OCI-LY7 (cell line): ENCODE measurements at regions not wholly inside any gene's neighbourhood (a gene's known extent, or its start where the extent isn't known, plus 50 kb on each side); places are given as distances from the start of the nearest gene placed in this dataset.

Source experiments
- BruUV-seq: library from RNA; stranded (reverse); fragments of 400-500 nt; replicated peaks from 2 replicates; lab custom pipeline; 2021; lab: Mats Ljungman, UMichigan
- CTCF ChIA-PET: fragments of 300-600 bp; sonication (Branson Sonifier 250); formaldehyde crosslinking; loops from one replicate; lab custom pipeline; 2022; ENCODE audit warnings: antibody characterized with exemption; ENCODE audit not compliant: unreplicated experiment; lab: Charles Lee
- POLR2A ChIA-PET: fragments of 300-600 bp; sonication (Branson Sonifier 250); formaldehyde crosslinking; loops from one replicate; lab custom pipeline; 2022; ENCODE audit warnings: antibody characterized with exemption; lab: Charles Lee
- DNase-seq: peaks from one replicate; pipeline ENCODE4 v3.0.0-alpha.2; 2015; ENCODE audit warnings: low spot score
- H2AFZ ChIP-seq: fragments of 200-600 bp; sonication (generic), shearing (Covaris generic); 2 replicates; pipeline ENCODE4 v1.6.1; 2014; ENCODE audit warnings: mild to moderate bottlenecking, antibody characterized with exemption, low read length, moderate library complexity
- H3K27ac ChIP-seq: fragments of 200-600 bp; sonication (generic); 2 replicates; pipeline ENCODE4 v1.5.1; 2014; ENCODE audit warnings: mixed run types, low read depth, mild to moderate bottlenecking, moderate library complexity, low read length, inconsistent platforms; ENCODE audit not compliant: poor library complexity, severe bottlenecking
- H3K36me3 ChIP-seq: fragments of 200-600 bp; sonication (generic); 2 replicates; pipeline ENCODE4 v1.6.1; 2014; ENCODE audit warnings: mild to moderate bottlenecking, antibody characterized with exemption, low read length, moderate library complexity, mixed read lengths; ENCODE audit not compliant: insufficient read depth
- H3K4me1 ChIP-seq: fragments of 200-600 bp; sonication (generic); 2 replicates; pipeline ENCODE4 v1.5.1; 2014; ENCODE audit warnings: mild to moderate bottlenecking, low read length; ENCODE audit not compliant: insufficient read depth, poor library complexity, severe bottlenecking
- H3K4me2 ChIP-seq: fragments of 200-600 bp; sonication (generic); 2 replicates; pipeline ENCODE4 v1.6.1; 2014; ENCODE audit warnings: mild to moderate bottlenecking, low read length
- H3K4me3 ChIP-seq: fragments of 200-600 bp; sonication (generic); 2 replicates; pipeline ENCODE4 v1.5.1; 2014; ENCODE audit warnings: mild to moderate bottlenecking, low read depth, low read length; ENCODE audit not compliant: poor library complexity, severe bottlenecking
- H3K79me2 ChIP-seq: fragments of 200-600 bp; sonication (generic); 2 replicates; pipeline ENCODE4 v1.6.1; 2016; ENCODE audit warnings: low read depth, mild to moderate bottlenecking, low read length, moderate library complexity, mixed read lengths; ENCODE audit not compliant: insufficient read depth
- H3K9me2 ChIP-seq: fragments of 200-600 bp; sonication (generic); 2 replicates; pipeline ENCODE4 v1.6.1; 2016; ENCODE audit warnings: mild to moderate bottlenecking, low read length, mixed read lengths; ENCODE audit not compliant: insufficient read depth
- H3K9me3 ChIP-seq: fragments of 200-600 bp; sonication (generic); 2 replicates; pipeline ENCODE4 v1.6.1; 2014; ENCODE audit warnings: mild to moderate bottlenecking, mixed run types, low read length, mixed read lengths
- H4K20me1 ChIP-seq: fragments of 200-600 bp; sonication (generic); 2 replicates; pipeline ENCODE4 v1.6.1; 2014; ENCODE audit warnings: mild to moderate bottlenecking, antibody characterized with exemption, low read length, moderate library complexity, mixed read lengths; ENCODE audit not compliant: insufficient read depth
- EZH2phosphoT487 ChIP-seq: fragments of 200-600 bp; sonication (generic); IDR thresholded peaks from 2 replicates; pipeline ENCODE4 v1.6.1; 2018; ENCODE audit warnings: low read depth, borderline replicate concordance, mild to moderate bottlenecking, mixed run types, antibody characterized with exemption, low read length, moderate library complexity, mixed read lengths
- intact Hi-C: fragments of 100-400 bp; cut with micrococcal nuclease; formaldehyde crosslinking; loops from one replicate; pipeline ENCODE4 v1.10.0; 2022; ENCODE audit not compliant: unreplicated experiment
- TF ChIP-seq, protein P1 (sequence below): fragments of 200-600 bp; sonication (generic); conservative IDR thresholded peaks from 2 replicates; pipeline ENCODE4 v1.5.1; 2014; ENCODE audit warnings: mild to moderate bottlenecking, antibody characterized with exemption, low read length, moderate library complexity, mixed read lengths

GRCh38 chr12:83827193-83827592 lies 1085.4 kb downstream of the SLC6A15 start:
- DNase-seq, result no peak
- Histone ChIP-seq H3K4me2 (no peak overlapping the region), H3K27ac (no peak overlapping the region), H3K9me3 (no peaks in the 10 kb centered on the region), H4K20me1 (no peaks in the 10 kb centered on the region), H3K36me3 (no peaks in the 10 kb centered on the region), H3K4me1 (no peaks in the 10 kb centered on the region), H3K4me3 (no peak overlapping the region), H3K79me2 (no peaks in the 10 kb centered on the region), H2AFZ (no peak overlapping the region), H3K9me2 (no peaks in the 10 kb centered on the region)
- no TSS peak for BruUV-seq
- intact Hi-C loops, result loop anchor here (10.0 kb wide), 1 partner anchor 822 kb away; no protein-coding TSS in a partner anchor
- POLR2A ChIA-PET, result no interaction called here
- CTCF ChIA-PET, result no interaction called here
- TF ChIP-seq, protein P1, sequence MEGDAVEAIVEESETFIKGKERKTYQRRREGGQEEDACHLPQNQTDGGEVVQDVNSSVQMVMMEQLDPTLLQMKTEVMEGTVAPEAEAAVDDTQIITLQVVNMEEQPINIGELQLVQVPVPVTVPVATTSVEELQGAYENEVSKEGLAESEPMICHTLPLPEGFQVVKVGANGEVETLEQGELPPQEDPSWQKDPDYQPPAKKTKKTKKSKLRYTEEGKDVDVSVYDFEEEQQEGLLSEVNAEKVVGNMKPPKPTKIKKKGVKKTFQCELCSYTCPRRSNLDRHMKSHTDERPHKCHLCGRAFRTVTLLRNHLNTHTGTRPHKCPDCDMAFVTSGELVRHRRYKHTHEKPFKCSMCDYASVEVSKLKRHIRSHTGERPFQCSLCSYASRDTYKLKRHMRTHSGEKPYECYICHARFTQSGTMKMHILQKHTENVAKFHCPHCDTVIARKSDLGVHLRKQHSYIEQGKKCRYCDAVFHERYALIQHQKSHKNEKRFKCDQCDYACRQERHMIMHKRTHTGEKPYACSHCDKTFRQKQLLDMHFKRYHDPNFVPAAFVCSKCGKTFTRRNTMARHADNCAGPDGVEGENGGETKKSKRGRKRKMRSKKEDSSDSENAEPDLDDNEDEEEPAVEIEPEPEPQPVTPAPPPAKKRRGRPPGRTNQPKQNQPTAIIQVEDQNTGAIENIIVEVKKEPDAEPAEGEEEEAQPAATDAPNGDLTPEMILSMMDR, result no peak
- TF ChIP-seq EZH2phosphoT487, result no peak

DNA sequence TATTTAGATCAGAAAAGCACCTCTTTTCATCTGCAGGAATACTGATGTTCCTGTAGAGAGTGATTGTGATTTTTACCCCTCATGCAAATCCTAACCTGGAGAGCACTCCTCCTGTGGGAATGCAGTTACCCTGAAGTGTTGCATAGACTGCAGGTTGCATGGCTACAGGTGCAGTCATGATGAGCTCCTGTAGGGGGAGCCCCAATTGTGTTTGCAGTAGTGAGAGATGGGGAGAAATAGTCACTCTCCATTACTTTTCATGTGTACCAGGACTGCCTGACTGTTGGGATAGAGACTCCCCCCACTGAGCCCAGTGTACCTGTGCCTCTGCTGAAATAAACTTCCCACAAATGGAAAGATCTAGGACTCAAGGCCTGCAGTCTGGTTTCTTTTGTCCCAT lies 1086.5 kb downstream of the SLC6A15 start:
- H3K4me3 ChIP-seq, result no peak overlapping the region
- H3K36me3 ChIP-seq, result no peaks in the 10 kb centered on the region
- no TSS peak for BruUV-seq
- POLR2A ChIA-PET, result interaction anchor here (0.6 kb wide), 1 partner anchor 572 kb away, joined by 3 read pairs; no protein-coding TSS in a partner anchor
- H3K9me2 ChIP-seq, result no peaks in the 10 kb centered on the region
- H3K9me3 ChIP-seq, result no peaks in the 10 kb centered on the region
- no peak overlapping the region for H3K4me2 ChIP-seq
- DNase-seq, result peak; percentile 19
- TF ChIP-seq, protein P1, result peak; percentile 75
- TF ChIP-seq EZH2phosphoT487, result no peak
- H3K4me1 ChIP-seq, result no peaks in the 10 kb centered on the region
- CTCF ChIA-PET, result no interaction called here
- H3K79me2 ChIP-seq, result no peaks in the 10 kb centered on the region
- no peak overlapping the region for H2AFZ ChIP-seq
- no peak overlapping the region for H3K27ac ChIP-seq
- intact Hi-C loops, result loop anchor here (10.0 kb wide), 1 partner anchor 821 kb away; no protein-coding TSS in a partner anchor
- H4K20me1 ChIP-seq, result no peaks in the 10 kb centered on the region

DNA sequence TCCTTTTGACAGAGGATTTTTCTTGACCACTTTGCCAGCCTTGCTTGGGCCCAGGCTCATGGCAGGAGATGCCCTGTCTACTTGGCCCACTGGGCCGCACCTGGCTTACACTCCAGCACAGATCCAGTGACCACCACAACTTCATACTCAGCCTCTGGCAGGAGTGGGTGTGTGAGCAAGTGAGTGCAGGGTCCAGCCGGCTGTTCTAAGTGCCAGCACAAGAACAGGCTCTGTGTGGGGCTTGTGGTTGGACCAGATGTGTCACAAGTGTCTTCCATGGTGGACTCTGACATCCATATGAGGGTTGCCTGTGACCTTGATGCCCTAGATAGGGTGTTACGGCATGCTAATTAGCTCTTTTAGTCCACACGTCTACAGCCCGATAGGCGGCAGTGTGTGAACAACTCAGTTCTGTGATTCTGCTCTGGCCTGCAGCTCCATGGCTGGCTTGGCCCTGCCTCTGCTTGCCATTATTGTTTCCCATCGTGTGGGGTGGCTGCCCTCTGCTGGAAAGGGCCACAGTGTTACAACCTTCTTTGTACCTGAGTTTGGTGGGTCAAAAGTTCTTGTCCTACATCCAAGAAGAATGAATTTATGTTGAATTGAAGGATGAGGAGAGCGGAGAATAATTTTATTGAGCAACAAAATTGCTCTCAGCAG lies 1089.1 kb downstream of the SLC6A15 start:
- no peaks in the 10 kb centered on the region for H3K9me2 ChIP-seq
- no peak overlapping the region for H3K4me2 ChIP-seq
- POLR2A ChIA-PET, result interaction anchor here (0.5 kb wide), 1 partner anchor 618 kb away, joined by 3 read pairs; no protein-coding TSS in a partner anchor
- H2AFZ ChIP-seq, result no peak overlapping the region
- no peaks in the 10 kb centered on the region for H3K9me3 ChIP-seq
- peak; percentile 55 for DNase-seq
- CTCF ChIA-PET, result no interaction called here
- no peaks in the 10 kb centered on the region for H3K4me1 ChIP-seq
- TF ChIP-seq, protein P1, result peak; percentile 70
- TF ChIP-seq EZH2phosphoT487, result no peak
- intact Hi-C loops, result loop anchor here (5.0 to 10.0 kb wide), 3 partner anchors 819 to 1296 kb away; partner anchors contain the start of gene TMTC2
- no peaks in the 10 kb centered on the region for H4K20me1 ChIP-seq
- no peak overlapping the region for H3K27ac ChIP-seq
- H3K4me3 ChIP-seq, result no peak overlapping the region
- BruUV-seq, result no TSS peak
- H3K79me2 ChIP-seq, result no peaks in the 10 kb centered on the region
- no peaks in the 10 kb centered on the region for H3K36me3 ChIP-seq
